IPS DF 6.9 (cell line): ENCODE measurements at regions not wholly inside any gene's neighbourhood (a gene's known extent, or its start where the extent isn't known, plus 50 kb on each side); places are given as distances from the start of the nearest gene placed in this dataset.

Experiments used
- DNase-seq: peaks from one replicate; pipeline ENCODE4 v3.0.0-alpha.2; 2013; ENCODE audit warnings: low read depth, low spot score
- H3K27ac ChIP-seq: one replicate; pipeline ENCODE4 v1.5.1; 2013; ENCODE audit warnings: low read length, control low read depth
- H3K27me3 ChIP-seq: 2 replicates; pipeline ENCODE4 v1.6.1; 2013; ENCODE audit warnings: mild to moderate bottlenecking, low read length; ENCODE audit not compliant: control insufficient read depth, insufficient read depth
- H3K36me3 ChIP-seq: 2 replicates; pipeline ENCODE4 v1.6.1; 2013; ENCODE audit warnings: low read length; ENCODE audit not compliant: control insufficient read depth, insufficient read depth
- H3K4me1 ChIP-seq: 2 replicates; pipeline ENCODE4 v1.6.1; 2013; ENCODE audit warnings: low read length; ENCODE audit not compliant: control insufficient read depth, insufficient read depth
- H3K4me3 ChIP-seq: 2 replicates; pipeline ENCODE4 v1.5.1; 2013; ENCODE audit warnings: mild to moderate bottlenecking, low read length
- H3K9me3 ChIP-seq: 2 replicates; pipeline ENCODE4 v1.6.1; 2013; ENCODE audit warnings: low read length, inconsistent platforms; ENCODE audit not compliant: control insufficient read depth, insufficient read depth
- WGBS: extraction: QIAGEN DNeasy Blood & Tissue Kit; methylation state at CpG from one replicate; pipeline ENCODE4 v1.1.7; 2013; ENCODE audit warnings: mixed read lengths, missing lambda C conversion rate; ENCODE audit not compliant: insufficient read length, insufficient coverage; 5-methylcytosine and 5-hydroxymethylcytosine counted together

- no peaks in the 10 kb centered on the region for H3K36me3 ChIP-seq
- no peak for DNase-seq
- H3K4me3 ChIP-seq = no peak overlapping the region
- H3K9me3 ChIP-seq = no peaks in the 10 kb centered on the region
- WGBS = no CpG with 5 or more reads among the region's 23 CpGs
- no peak overlapping the region for H3K27ac ChIP-seq
- no peaks in the 10 kb centered on the region for H3K27me3 ChIP-seq
- H3K4me1 ChIP-seq = peaks cover 7% of the 10 kb centered on the region
Measured at GRCh38 chr21:41680444-41681347, 86.2 kb downstream of the RIPK4 start.

- no CpG with 5 or more reads among the region's 11 CpGs for WGBS
- H3K36me3 ChIP-seq = no peaks in the 10 kb centered on the region
- peak; percentile 96 for DNase-seq
- peaks cover 7% of the 10 kb centered on the region for H3K4me1 ChIP-seq
- H3K27ac ChIP-seq = no peak overlapping the region
- no peaks in the 10 kb centered on the region for H3K9me3 ChIP-seq
- no peaks in the 10 kb centered on the region for H3K27me3 ChIP-seq
- no peak overlapping the region for H3K4me3 ChIP-seq
Measured at GRCh38 chr21:41678924-41679318, 87.9 kb downstream of the RIPK4 start.

GRCh38 chr21:41678016-41678923 is 88.6 kb downstream of the RIPK4 start:
- Histone ChIP-seq H3K4me1 (peaks cover 8% of the 10 kb centered on the region), H3K27me3 (no peaks in the 10 kb centered on the region), H3K27ac (no peak overlapping the region)

GRCh38 chr21:41677671-41678015 is 89.2 kb downstream of the RIPK4 start:
- no peak for DNase-seq
- no peak overlapping the region for H3K4me3 ChIP-seq
- H3K27me3 ChIP-seq = no peaks in the 10 kb centered on the region
- no peaks in the 10 kb centered on the region for H3K9me3 ChIP-seq
- no CpG with 5 or more reads among the region's 8 CpGs for WGBS
- no peak overlapping the region for H3K27ac ChIP-seq
- no peaks in the 10 kb centered on the region for H3K36me3 ChIP-seq
- H3K4me1 ChIP-seq = peaks cover 12% of the 10 kb centered on the region

More at GRCh38 chr21:41678016-41678923, 88.6 kb downstream of the RIPK4 start:
- Histone ChIP-seq H3K4me3 (no peak overlapping the region), H3K9me3 (no peaks in the 10 kb centered on the region), H3K36me3 (no peaks in the 10 kb centered on the region)
- no CpG with 5 or more reads among the region's 17 CpGs for WGBS
- no peak for DNase-seq

DNA sequence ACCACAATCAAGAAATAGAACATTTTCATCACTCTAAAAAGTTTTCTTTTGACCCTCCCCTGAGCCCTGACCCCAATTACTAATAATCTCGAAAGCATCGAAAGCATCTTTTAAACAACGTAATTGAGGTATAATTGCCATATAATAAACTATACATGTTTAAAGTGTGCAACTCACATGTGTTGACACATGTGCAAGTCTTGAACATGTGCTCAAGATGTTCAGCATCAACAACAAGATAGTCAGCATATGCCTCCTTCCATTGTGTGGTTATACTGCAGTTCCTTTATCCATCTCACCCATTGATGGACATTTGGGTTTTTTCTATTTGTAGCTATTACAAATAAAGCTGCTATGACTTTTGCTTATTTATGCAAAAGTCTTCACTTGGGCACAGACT is 90.7 kb downstream of the RIPK4 start:
- Histone ChIP-seq H3K4me1 (peaks cover 12% of the 10 kb centered on the region), H3K27ac (no peak overlapping the region), H3K9me3 (no peaks in the 10 kb centered on the region), H3K4me3 (no peak overlapping the region), H3K27me3 (no peaks in the 10 kb centered on the region), H3K36me3 (no peaks in the 10 kb centered on the region)
- WGBS = no CpG with 5 or more reads among the region's 3 CpGs
- DNase-seq = no peak

DNA sequence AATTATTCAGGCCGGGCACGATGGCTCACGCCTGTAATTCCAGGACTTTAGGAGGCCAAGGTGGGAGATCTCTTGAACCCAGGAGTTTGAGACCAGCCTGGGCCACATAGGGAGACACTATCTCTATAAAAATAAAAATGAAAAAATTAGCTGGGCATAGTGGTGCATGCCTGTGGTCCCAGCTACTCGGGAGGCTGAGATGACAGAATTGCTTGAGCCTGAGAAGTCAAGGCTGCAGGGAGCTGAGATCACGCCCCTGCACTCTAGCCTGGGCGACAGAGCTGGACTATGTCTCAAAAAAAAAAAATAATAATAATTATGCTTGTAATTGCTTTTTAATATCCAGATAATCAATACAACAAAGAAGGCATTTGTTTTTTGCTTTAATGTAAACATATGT is 91.3 kb downstream of the RIPK4 start:
- DNase-seq = no peak
- H3K27ac ChIP-seq = no peak overlapping the region
- no peaks in the 10 kb centered on the region for H3K9me3 ChIP-seq
- H3K36me3 ChIP-seq = no peaks in the 10 kb centered on the region
- no CpG with 5 or more reads among the region's 6 CpGs for WGBS
- peaks cover 10% of the 10 kb centered on the region for H3K4me1 ChIP-seq
- H3K4me3 ChIP-seq = no peak overlapping the region
- H3K27me3 ChIP-seq = no peaks in the 10 kb centered on the region

DNA sequence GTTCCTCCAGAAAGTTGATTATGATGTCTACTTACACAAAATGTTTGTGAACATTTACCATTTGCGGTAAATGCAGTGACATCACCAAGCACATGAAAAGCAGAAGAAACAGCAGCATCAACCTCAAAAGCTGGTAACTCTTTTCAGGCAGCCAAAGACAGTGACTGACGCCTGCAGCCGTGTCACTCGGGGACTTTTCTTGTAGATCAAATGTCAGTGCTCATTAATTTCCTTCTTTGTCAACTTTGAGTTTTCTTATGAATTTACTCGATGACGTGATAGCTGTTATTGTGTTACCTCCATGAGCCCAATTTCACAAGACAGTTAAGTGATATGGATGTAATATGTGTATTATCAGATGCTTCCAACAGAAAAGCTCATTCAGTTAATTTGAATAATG is 92.5 kb downstream of the RIPK4 start:
- Histone ChIP-seq H3K36me3 (no peaks in the 10 kb centered on the region), H3K27me3 (no peaks in the 10 kb centered on the region), H3K4me1 (peaks cover 10% of the 10 kb centered on the region), H3K27ac (no peak overlapping the region), H3K9me3 (no peaks in the 10 kb centered on the region), H3K4me3 (no peak overlapping the region)
- DNase-seq = no peak
- no CpG with 5 or more reads among the region's 6 CpGs for WGBS

- Histone ChIP-seq H3K36me3 (no peaks in the 10 kb centered on the region), H3K4me1 (peaks cover 10% of the 10 kb centered on the region), H3K9me3 (no peaks in the 10 kb centered on the region), H3K27ac (no peak overlapping the region), H3K4me3 (no peak overlapping the region), H3K27me3 (no peaks in the 10 kb centered on the region)
- WGBS = no CpG with 5 or more reads among the region's 13 CpGs
- no peak for DNase-seq
Measured at GRCh38 chr21:41673596-41674335, 93.1 kb downstream of the RIPK4 start.

- H3K4me3 ChIP-seq = no peak overlapping the region
- no peak for DNase-seq
- peaks cover 5% of the 10 kb centered on the region for H3K4me1 ChIP-seq
- no peaks in the 10 kb centered on the region for H3K36me3 ChIP-seq
- no CpG with 5 or more reads among the region's 18 CpGs for WGBS
- H3K27me3 ChIP-seq = no peaks in the 10 kb centered on the region
- H3K9me3 ChIP-seq = no peaks in the 10 kb centered on the region
- no peak overlapping the region for H3K27ac ChIP-seq
Measured at GRCh38 chr21:41673071-41673470, 93.8 kb downstream of the RIPK4 start.

- Histone ChIP-seq H3K9me3 (no peaks in the 10 kb centered on the region), H3K36me3 (no peaks in the 10 kb centered on the region), H3K27ac (no peak overlapping the region), H3K4me1 (peaks cover 5% of the 10 kb centered on the region), H3K27me3 (no peaks in the 10 kb centered on the region), H3K4me3 (no peak overlapping the region)
- WGBS = no CpG with 5 or more reads among the region's 1 CpG
- DNase-seq = no peak
Measured at GRCh38 chr21:41672543-41672915, 94.3 kb downstream of the RIPK4 start.
